Occipital lobe (tissue), 1 donor: ENCODE measurements at regions not wholly inside any gene's neighbourhood (a gene's known extent, or its start where the extent isn't known, plus 50 kb on each side); places are given as distances from the start of the nearest gene placed in this dataset.
"Not testable (repeated sequence)": the region's sequence is repeated elsewhere in the genome, so short reads cannot be mapped to it uniquely, and the experiment has no call there.

Source experiments
- DNase-seq: peaks from one replicate; lab custom pipeline; 2025; lab: John Stamatoyannopoulos, UW

DNA sequence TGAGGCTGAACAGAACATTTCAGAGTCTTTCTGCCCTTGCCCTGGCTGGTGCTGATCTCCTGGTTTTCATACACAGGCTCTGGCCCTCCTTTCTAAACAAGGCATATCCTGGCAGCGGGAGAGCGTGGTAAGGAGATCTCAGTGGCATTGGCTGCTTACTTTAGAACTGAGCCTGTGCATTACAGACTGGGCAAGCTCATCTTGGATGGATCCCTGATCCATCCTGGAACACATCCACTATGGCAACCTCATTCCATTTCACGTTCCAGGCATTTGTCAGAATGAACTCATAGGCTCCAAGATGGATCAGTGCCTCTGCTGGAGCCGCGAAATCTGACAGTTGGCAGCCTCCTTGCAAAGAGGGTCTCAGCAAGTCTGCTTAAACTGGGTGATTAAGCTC is 224.5 kb upstream of the PELI2 start:
- no peak for DNase-seq

DNA sequence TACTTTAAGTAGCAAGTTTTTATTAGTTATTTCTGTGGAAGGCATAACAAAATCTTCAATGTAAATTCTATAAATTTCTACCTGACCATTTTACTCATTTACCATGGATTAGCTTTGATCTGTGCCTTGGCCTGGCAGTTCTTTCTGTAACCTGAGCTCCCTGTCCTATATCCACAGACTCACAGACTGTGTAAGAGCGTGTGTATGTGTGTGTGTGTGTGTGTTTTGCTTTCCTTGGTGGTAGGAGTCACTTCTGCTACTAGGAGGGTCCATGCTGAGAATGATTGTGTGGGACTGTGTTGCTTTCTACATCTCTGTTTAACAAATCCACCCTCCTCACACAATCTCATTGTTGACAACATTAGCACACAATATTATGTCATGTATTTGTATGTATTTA is 221.2 kb upstream of the PELI2 start:
- no peak for DNase-seq

DNA sequence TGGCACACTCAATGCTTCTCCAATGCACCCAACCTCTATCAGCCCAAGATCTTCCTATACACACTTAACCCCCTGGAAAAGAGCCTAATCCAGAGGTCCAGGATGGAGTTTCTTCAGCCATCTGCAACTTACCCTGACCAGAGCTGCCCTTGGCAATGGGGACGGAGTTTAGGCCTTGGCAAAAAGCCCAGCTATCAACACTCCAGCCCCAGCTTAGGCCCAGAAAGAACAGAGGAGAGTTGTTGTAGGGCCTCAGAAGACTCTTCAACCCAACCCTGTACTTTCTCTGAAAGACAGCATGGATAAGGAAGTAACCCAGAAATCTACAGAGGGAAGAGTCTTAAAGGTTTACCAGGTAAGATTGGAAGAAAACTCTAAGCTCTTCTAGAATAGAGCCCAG is 219.3 kb upstream of the PELI2 start:
- DNase-seq = no peak

DNA sequence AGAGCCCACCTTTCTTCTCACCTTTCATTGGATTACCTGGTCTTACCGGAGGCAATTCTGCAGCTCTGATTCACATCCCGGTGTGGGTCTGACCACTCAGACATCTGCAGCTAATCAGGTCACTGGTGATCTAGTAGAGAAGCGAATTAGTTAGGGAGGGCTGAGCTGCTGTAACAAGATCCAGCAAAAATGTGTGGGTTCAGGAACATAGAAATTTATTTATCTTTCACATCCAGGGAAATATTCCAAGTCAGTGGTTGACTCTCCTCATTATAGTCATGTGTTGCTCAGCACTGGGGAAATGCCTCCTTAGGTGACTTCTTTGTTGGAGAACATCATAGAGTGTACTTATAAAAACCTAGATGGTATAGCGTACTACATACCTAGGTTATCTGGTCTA is 218.7 kb upstream of the PELI2 start:
- DNase-seq = no peak

DNA sequence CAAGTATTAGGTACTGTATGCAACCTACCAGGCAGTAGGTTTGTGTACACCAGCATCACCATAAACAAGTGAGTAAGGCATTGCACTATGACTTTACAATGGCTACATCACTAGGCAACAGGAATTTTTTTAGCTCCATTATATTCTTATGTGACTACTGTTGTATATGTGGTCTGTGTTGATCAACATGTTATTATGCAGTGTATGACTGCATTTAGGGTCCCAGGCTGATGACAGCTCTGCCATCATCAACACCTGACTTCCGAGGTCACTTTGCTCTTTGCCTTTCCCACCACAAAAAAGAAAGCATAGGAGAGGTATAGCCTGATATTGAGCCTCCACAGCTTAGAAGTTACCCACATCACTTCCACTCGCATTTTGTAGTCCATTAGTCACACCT is 217.5 kb upstream of the PELI2 start:
- DNase-seq = no peak

DNA sequence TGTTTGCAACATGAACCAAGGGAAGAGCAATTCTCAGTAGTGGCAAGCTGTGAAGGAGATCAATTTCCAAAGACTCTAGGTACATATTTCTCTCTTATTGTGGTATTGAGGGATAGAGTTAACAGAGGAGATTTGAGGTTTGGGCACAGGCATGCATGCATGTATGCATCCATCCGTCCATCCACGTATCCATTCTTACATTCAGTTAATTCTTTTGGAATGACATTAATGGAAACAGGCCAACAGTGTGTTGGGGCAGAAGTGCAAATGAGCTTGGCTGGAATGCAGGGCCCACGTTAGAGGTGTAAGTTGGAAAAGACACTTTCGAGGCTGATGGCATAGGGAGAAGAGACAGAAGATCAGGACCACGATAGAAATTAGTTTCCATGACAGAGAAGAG is 216.9 kb upstream of the PELI2 start:
- no peak for DNase-seq

DNA sequence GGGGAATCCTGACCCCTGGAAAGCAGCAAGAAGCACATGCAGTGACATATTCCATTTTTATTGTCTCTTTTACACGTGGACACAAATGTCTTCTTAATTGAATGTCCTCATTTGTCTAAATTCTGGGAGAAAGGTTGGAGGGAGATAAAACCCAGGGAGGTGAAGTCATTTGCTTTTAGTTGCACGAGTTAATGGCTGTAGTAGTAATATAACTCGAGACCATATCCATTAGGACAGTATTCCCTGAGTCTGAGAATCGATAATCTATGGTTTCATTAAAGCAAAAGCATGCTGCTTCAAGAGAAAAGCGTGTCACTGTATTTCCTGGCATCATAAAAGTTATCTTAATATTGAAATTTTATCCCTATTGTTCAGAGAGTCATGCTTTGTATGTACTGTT is 216.0 kb upstream of the PELI2 start:
- DNase-seq = no peak

DNA sequence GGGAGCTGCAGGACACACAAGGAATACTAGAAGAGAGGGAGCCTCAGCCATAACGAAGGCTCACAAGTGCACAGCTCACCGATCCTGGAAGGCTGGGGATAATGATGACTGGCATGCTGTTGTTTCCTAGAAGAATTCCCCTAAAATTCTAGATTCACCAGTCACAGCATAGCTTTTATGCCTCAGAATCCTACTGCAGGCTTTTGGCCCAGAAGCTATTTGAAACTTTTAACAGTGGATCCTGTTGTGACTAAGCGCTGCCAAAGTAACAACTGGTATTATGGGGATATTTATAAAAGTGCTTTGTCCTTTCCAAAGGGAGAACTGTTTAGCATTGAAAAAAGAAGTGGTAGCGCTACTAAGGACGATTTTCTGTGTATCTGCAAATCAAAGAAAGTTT is 214.1 kb upstream of the PELI2 start:
- no peak for DNase-seq

DNA sequence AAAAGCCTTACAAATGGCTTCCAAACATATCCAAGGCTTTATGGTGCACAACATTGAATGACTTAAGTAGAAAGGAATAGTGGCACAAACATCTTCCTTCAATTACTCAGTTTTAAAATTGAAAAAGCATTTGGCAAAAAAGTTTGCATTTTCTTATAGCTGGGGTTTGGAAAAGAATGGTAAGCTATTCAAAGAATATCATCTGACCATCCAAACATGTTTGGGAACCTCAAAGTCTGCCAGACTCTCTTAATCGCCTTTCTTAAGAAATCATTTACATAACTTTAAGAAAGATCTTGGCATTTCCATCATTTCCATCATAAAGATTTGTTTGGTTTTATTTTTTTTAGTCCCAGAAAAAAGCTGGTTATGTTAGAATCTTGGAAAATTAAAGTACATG is 210.1 kb upstream of the PELI2 start:
- no peak for DNase-seq

DNA sequence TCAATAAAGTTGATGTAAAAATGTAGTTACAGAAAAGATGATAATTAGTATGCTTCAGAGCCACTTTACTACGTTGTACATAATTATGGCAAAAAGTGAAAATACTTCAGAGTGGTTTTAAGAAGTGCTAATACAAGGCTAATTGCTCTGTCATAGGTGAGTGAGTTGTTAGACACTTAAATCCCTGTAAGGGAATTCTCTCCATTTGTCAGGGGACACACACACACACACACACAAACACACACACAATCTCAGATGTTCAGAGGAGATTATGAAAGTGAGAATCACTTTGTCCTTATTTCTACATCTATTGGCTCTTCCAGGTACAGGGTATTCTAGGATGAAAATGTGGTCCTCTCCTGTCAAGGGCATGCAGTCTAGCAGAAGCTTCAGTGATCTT is 208.3 kb upstream of the PELI2 start:
- no peak for DNase-seq

DNA sequence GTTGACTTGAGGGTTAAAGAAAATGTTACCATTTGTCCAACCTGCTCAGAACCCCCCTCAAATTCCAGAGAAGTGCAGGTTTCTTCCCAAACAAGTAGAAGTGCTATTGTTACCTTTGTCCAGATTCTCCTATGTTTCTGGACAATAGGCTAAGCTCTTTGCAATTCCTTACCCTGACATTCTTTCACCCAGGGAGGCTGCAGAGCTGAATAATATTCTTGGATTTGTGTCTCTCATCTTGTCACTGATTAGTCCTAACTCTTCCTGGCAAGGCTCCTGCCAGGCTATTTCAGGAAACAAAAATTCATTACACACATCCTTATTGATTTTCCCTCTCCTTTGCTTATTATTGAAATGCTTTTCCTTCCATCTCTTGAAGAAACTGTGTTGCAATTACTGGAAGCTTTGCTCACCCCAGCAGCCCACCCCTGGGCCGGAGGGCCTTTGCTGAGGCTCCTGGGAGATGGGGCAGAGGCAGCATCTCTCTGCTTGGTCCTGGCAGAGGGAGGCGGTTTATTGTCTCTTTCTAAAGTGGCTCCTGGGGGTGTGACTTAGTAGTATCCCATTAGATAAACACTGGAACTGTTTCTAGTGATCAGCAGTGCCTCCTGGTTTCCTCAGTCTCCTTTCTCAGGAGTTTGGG is 207.5 kb upstream of the PELI2 start:
- DNase-seq = no peak

DNA sequence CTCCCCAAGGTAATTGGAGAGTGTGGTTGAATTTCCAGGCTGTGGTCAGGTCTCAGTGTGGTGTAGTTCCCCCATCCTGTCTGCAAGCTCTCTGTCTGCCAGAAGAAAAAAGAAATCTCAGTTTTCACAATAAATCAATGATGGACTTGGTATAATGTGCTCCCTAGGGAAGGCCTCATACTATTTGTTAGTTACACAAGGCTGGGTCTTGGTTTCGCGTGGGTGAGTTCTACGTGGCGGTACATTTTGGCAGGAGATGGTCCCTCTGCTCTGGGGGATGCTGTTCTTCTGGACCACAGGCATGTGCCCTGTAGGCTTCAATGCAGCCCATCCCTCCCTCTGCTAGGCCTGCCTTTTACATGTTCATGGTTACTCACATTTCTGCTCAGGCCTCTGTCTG is 206.4 kb upstream of the PELI2 start:
- no peak for DNase-seq

DNA sequence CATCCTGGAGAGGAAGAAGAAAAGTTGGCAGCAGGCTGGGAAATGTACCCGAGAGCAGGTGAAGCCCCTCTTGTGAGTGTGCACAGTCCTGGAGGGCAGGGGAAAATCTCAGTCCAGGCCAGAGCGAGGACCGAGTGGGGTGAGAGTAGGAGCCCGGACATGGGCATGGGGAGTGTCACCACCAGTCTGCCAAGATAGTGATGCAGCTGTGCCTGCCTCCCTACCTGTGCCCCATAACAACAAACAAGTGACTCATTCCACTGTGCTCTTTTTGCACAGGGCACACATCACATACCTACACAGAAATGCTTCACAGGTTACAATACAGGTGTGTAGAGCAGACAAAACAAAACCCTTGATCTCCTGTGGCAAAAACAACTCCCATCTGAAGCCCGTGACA is 205.9 kb upstream of the PELI2 start:
- no peak for DNase-seq

DNA sequence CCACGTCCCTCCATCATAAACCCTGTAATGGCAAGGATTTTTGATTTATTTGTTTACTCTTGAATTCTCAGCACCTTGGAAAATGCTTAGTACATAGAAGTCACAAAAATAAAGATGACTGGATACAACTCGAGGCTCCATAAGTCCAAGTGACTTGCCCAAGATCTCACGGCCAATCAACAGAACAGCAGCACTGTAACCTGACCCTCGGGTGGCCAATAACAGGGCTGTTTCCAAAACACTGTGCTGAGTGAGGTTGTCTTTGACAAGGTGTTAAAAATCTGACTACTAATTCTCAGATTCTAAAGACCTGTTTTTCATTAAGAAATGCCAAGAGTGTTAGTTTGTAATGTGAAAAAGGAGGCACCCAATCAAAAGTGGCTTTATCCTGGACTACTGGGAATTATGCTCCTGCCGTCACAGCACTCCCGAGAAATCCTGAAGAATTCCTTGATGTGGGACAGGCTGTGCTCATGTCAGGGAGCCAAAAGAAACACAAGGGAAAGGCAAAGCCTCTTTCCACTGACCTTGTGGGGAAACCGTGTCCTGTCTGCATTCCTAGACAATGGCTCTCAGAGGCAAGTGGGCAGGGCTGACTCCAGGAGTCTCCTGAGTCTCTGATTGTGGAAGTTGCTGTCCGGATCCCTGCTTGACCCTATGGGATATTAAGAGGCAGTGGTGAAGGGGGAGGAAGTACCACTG is 204.7 kb upstream of the PELI2 start:
- no peak for DNase-seq

DNA sequence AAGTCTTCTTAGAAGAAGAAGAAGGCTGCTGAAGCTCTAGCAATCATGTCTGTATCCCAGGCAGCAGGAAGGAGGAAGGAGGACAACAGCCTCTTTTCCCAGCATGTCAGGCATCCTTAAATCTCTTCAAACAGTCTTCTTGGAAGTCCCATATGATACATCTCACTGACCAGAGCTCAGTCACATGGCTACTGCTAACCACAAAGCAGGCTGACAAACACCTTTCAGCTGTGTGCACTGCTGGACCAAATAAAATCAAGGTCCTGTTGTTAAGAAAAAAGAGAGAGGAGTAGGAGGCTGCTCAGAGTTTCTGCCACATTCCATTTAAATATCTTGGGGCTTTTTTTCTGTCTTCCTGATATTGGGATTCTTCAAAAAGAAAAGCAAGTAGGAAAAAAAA is 203.4 kb upstream of the PELI2 start:
- DNase-seq = no peak

DNA sequence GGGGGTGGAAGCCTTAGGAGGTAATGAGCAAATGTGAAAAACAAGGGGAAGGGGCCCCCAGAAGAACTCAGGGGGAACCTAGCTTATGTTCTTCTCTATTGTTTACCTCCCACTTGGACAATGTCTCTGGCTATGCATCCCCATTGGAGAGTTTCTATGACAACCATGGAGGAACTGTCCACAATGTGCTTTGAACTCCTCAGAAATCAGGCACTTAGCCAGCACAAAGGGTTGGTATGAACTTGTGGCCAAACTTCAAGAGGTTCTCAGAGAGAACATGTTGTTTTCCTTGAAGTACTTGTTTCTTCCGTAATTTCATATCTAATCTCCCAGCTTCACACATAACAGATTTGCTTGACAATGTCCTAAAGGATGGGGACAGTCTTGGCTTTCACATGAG is 202.8 kb upstream of the PELI2 start:
- no peak for DNase-seq

DNA sequence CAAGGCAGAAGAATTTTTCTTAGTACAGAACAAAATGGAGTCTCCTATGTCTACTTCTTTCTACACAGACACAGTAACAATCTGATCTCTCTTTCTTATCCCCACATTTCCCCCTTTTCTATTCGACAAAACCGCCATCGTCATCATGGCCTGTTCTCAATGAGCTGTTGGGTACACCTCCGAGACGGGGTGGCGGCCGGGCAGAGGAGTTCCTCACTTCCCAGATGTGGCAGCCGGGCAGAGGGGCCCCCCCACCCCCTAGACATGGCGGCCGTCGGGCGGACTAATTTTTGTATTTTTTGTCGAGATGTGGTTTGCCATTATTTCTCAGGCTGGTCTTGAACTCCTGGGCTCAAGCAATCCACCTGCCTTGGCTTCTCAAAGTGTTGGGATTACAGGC is 198.4 kb upstream of the PELI2 start:
- not testable (repeated sequence) for DNase-seq

DNA sequence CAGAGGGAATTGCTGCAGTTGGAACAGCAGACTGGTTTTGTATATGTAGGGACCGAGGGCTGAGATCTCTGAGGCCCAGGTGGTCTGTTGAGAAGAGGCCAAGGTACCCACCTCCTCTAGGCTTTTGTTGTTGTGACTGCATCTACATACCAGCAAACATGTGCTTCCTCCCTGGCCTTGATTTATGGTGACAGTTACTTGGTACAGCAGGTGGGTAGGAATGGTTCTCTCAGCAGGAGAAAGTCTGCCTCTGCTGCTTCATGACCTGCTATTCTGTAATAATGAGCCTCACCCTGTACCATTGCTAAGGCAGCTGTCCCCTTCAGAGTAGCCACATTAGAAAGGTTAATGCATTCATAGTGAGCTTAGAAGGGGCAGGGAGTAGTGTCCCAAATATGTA is 196.7 kb upstream of the PELI2 start:
- no peak for DNase-seq

DNA sequence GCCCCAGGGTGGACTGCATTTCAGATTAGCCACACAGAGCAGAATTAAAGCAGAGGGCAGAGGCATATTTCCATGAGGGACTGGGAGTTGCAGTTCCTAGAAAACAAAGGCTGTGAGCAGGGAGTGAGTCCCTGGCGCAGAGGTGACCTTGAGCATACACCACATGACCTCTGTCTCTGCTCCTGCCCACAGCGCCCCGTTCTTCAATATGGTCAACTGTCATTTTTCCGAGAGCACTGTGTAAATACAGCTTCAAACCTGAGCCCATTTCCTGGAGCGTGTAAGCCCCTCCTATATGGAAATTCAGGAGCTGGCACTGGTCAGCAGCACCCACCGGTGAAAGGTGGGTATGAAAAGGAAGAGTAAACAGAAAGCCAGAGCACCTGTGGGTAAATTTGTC is 192.2 kb upstream of the PELI2 start:
- DNase-seq = no peak

DNA sequence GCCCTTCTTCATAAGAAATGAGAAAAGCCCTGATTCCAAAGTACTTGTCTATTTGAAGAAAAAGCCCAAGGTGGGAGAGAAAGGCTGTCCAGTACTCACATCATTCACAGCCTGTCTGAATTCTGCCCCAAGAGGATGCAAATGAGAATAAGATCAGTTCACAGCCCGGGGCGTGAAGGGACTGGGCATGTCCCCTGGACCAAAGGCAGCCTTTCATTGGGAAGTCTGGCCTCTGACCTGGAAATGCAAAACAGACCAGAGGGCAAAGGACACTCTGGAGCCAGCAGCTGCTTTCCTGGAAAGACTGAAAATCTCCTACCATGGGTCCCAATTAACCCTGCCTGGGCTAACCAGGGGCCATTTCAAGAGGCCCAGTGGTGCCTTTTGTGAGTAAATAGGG is 191.2 kb upstream of the PELI2 start:
- DNase-seq = no peak

DNA sequence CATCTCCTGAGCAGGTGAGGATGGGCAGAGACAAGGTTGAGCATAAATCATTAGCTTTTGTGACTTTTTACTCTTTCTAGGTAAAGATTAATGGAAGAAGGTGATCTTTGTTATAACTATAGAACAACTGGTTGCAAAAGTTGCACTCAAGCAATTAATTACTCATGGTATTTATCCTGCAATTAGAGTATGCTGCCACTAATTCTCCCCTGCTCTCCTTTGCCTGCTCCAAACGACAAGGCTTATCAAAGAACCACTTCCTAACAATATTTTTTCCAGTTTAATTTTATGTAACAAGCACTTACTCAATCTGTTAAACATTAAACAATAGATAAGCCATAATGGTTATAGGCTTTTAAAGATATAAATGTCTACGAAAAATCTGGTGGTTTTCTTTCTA is 189.9 kb upstream of the PELI2 start:
- no peak for DNase-seq

DNA sequence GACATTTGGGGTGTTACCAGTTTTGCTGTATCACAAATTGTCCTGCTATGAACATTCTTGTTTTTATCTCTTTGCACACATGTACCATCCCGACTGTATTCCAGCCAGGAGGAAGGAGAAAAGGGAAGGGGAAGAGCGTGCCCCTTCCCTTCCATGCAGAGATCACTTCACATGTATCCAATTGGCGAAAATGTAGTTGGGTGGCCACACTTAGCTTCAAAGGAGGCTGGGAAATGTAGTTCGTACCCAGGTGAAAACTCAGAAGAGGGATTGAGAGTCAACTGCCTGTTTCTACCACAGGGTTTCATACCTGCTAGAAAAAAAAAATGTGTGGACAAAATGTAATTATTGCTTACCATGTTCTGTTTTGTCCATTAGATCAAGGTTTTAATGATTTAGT is 189.1 kb upstream of the PELI2 start:
- no peak for DNase-seq

DNA sequence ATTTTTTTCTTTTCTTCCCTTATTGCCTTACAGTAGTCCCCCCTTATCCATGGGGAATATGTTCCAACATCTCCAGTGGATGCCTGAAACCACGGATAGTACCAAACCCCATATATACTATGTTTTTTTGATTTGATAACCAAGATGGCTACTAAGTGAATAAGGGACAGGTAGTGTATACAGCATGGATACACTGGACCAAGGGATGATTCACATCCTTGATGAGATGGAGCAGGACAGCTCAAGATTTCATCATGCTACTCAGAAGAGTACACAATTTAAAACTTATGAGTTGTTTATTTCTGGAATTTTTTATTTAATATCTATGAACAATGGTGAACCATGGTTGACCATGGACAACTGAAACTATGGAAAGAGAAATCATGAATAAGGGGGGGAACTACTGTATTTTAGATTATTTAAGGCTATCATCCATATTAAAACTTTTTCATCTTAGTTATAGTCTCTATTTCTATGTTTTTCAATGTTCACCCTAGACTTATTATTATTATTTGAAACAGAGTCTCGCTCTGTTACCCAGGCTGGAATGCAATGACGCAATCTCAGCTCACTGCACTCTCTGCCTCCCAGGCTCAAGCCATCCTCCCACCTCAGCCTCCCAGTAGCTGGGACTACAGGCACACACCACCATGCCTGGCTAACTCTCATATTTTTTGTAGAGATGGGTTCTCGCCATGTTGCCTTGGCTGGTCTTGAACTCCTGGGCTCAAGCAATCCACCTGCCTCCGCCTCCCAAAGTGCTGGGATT is 188.0 kb upstream of the PELI2 start:
- no peak for DNase-seq
